Central memory CD8-positive, alpha-beta T cell (primary cell): ENCODE measurements at regions not wholly inside any gene's neighbourhood (a gene's known extent, or its start where the extent isn't known, plus 50 kb on each side); places are given as distances from the start of the nearest gene placed in this dataset.

Experiments used
- ATAC-seq: fragments of 150-1000 bp; cut with Tn5 transposase; replicated peaks from 2 replicates; pipeline ENCODE4 v1.10.0; 2022; ENCODE audit warnings: mild to moderate bottlenecking, moderate FRiP score, moderate number of reproducible peaks; ENCODE audit not compliant: poor library complexity, severe bottlenecking; ENCODE audit errors: extremely low read depth
- DNase-seq, 2 donors: peaks; one replicate each; pipeline ENCODE4 v3.0.0; 2021; ENCODE audit warnings: low spot score in 2 of 2
- H3K27ac Mint-ChIP-seq: one replicate; pipeline ENCODE4 v1.8.0; 2022; ENCODE audit warnings: low read depth, mild to moderate bottlenecking, moderate library complexity, mixed read lengths
- H3K27me3 Mint-ChIP-seq: one replicate; pipeline ENCODE4 v1.8.0; 2022; ENCODE audit warnings: mixed read lengths
- H3K36me3 Mint-ChIP-seq: one replicate; pipeline ENCODE4 v1.8.0; 2022; ENCODE audit warnings: mild to moderate bottlenecking, moderate library complexity, mixed read lengths; ENCODE audit not compliant: insufficient read depth
- H3K4me1 Mint-ChIP-seq: one replicate; pipeline ENCODE4 v1.8.0; 2022; ENCODE audit warnings: mixed read lengths
- H3K4me3 Mint-ChIP-seq: one replicate; pipeline ENCODE4 v1.8.0; 2022; ENCODE audit warnings: mild to moderate bottlenecking, moderate library complexity, mixed read lengths
- H3K9me3 Mint-ChIP-seq: one replicate; pipeline ENCODE4 v1.8.0; 2022; ENCODE audit warnings: mixed read lengths

DNA sequence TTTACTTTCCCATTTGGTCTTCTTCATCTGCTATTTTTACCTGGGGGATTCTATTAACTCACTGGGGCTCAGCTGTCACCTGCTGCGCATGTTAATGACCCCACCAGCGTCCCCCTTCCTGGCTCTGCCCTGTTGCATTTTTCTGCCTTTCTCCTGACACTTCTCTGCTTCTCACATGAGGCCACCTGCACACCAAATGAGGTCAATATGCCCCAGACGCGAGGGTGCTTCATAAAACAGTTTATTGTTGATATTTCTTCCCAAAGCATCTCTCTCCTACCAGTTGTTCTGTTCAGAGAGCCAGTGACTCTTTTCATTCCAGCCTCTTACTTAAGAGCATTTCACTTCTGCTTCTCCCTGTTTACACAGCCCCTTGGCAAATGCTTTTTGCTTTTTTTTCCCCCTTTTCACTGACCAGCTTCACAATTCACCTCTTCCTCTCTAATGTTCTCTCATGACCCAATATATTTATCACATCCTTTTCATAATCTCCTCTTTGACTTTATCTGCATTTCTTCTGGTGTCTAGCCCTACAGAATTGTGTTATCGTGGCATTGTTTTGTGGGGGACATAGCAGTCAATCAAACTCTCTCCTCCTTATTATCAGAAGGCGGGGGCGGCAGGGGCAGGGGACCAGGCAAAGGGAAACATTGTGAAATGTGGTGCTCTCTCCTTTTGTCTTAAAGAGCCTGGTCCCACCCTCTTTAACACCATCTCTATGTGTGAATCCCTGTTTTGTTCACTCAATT is 545.8 kb upstream of the CITED2 start:
- ATAC-seq (no peak), DNase-seq (no peak)
- Mint-ChIP-seq H3K4me3 (no peak overlapping the region), H3K36me3 (no peaks in the 10 kb centered on the region), H3K27ac (no peak overlapping the region), H3K27me3 (peaks cover 39% of the 10 kb centered on the region), H3K9me3 (no peaks in the 10 kb centered on the region), H3K4me1 (no peaks in the 10 kb centered on the region)

DNA sequence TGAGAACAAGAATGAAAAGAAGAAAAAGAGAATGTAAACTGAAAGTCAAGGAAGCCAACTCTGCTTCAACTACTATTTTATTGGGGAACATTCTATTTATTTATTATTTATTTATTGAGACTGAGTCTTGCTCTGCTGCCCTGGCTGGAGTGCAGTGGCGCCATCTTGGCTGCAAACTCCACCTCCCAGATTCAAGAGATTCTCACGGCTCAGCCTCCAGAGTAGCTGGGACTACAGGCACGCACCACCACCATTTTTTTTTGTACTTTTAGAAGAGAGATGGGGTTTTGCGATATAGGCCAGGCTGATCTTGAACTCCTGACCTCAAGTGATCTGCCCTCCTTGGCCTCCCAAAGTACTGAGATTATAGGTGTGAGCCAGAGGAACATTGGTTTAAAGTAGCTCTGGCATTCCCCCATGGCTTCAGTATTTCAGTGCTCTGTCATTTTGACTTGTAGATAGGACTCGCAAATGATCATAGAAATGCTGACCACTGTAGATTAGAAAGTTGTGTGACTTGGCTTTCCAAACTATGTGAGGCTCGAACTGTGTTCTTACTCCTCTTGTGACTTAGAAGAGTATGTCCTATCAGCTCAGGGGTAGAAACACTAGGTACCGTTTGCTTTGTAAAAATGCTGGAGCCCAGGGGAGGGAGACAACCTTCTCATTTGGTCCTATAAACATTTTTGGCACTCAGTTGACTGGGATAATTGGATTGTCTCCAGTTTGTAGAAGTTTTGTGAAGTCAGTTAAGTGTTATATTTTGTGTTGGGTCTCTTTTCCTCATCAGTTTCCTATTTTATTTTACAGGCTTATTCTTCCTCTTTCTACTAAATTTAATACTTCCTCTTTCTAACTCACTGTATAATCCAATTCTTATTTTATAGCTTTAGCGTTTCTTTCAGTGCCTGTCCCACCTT is 544.9 kb upstream of the CITED2 start:
- Mint-ChIP-seq H3K27me3 (peaks cover 34% of the 10 kb centered on the region), H3K9me3 (no peaks in the 10 kb centered on the region), H3K27ac (no peak overlapping the region), H3K36me3 (no peaks in the 10 kb centered on the region), H3K4me1 (no peaks in the 10 kb centered on the region), H3K4me3 (no peak overlapping the region)
- DNase-seq: no peak
- ATAC-seq: no peak

DNA sequence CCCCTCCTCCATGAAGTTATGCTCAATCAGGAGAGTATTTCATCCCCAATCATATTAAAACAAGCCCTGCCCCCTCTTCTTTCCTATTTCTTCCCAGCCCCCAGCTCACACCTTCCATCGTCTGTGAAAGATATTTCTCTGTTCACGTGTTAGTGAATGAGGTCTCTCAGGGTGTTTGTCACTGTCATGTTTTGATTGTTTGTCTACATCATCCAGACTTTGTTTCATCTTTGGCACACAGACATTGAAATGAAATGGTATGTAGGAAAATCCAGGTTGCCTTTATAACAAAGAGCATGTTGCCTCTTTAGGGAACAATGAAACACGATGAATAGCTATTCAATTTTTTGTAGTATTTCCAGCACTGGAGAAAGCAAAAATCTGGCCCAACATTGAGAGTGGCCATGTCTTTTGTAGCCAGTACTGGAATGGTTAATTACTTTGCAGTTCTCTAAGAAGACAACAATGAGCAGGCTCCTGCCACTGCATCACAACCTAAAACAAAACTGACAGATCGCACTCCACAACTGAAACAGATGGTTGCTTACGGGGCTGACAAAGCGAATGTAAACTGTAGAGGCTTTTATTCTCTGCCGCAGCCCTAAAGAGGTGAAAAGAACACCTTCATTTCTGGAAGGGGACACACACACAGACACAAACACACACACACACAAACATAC is 543.6 kb upstream of the CITED2 start:
- Mint-ChIP-seq H3K4me3 (no peak overlapping the region), H3K27ac (no peak overlapping the region), H3K36me3 (no peaks in the 10 kb centered on the region), H3K4me1 (no peaks in the 10 kb centered on the region), H3K9me3 (no peaks in the 10 kb centered on the region), H3K27me3 (peaks cover 34% of the 10 kb centered on the region)
- ATAC-seq (no peak), DNase-seq (no peak)

DNA sequence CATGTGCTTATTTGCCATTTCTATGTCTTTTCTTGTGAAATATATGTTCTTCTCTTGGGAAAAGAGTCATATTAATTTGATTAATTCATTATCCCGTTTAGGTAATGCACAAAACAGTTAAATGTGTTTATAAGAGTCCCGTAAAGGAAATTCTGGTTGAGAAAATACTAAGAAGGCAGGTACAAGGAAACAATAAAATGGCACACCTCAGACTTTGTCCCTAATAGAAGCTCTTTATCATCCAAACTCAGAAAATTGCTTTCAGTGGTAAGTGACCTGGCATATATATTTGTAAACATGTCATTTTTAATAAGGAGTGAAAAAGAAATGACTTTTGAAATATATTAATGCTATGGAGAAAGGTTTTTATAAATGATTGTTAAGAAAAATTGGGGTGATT is 540.5 kb upstream of the CITED2 start:
- DNase-seq (no peak), ATAC-seq (no peak)
- Mint-ChIP-seq H3K4me3 (no peak overlapping the region), H3K9me3 (no peaks in the 10 kb centered on the region), H3K36me3 (no peaks in the 10 kb centered on the region), H3K27me3 (peaks cover 22% of the 10 kb centered on the region), H3K4me1 (no peaks in the 10 kb centered on the region), H3K27ac (no peak overlapping the region)

DNA sequence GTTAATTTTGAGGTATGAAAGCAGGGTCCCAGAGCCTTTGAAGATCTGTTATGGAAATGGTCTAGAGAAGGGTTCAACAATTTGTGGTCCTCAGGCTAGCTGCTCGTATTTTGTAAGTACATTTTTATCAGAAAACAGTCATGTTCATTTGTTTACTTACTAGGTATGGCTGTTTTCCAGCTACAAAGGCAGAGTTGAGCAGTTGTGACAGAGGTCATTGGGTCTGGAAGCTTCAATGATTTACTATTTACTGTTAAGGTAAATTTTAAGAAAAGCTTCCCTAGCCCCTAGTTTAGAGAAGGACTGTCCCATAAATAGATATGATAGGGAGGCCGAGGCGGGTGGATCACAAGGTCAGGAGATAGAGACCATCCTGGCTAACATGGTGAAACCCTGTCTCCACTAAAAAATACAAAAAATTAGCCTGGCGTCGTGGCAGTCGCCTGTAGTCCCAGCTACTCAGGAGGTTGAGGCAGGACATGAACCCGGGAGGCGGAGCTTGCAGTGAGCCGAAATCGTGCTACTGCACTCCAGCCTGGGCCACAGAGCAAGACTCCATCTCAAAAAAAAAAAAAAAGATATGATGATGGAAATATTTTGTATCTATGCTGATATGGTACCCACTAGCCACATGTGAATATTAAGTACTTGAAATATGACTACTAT is 538.4 kb upstream of the CITED2 start:
- no peaks in the 10 kb centered on the region for H3K9me3 Mint-ChIP-seq
- H3K36me3 Mint-ChIP-seq: peaks cover 2% of the 10 kb centered on the region
- no peak for ATAC-seq
- no peak overlapping the region for H3K4me3 Mint-ChIP-seq
- peaks cover 15% of the 10 kb centered on the region for H3K27me3 Mint-ChIP-seq
- no peaks in the 10 kb centered on the region for H3K4me1 Mint-ChIP-seq
- DNase-seq: no peak
- no peak overlapping the region for H3K27ac Mint-ChIP-seq

DNA sequence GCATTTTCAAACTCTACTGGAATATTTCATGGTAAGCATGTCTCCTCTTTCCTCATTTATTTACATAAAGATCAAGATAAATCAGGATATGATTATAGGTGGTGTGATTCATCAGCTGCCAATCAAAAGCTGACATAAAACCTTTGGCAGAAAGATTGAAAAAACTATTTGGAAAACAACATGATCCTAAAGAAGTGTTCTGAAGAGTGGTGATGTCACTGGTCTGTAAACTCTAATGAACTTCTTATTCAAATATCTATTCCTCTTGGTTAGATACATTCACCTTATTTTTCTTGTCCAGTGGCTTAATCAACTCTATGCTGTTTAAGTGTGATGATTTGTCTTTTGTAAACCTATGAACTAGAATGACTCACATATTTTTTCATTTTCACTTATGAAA is 535.5 kb upstream of the CITED2 start:
- H3K4me1 Mint-ChIP-seq: no peaks in the 10 kb centered on the region
- H3K9me3 Mint-ChIP-seq: no peaks in the 10 kb centered on the region
- no peak overlapping the region for H3K27ac Mint-ChIP-seq
- peaks cover 12% of the 10 kb centered on the region for H3K27me3 Mint-ChIP-seq
- no peak overlapping the region for H3K4me3 Mint-ChIP-seq
- DNase-seq (no peak), ATAC-seq (no peak)
- H3K36me3 Mint-ChIP-seq: peaks cover 2% of the 10 kb centered on the region

DNA sequence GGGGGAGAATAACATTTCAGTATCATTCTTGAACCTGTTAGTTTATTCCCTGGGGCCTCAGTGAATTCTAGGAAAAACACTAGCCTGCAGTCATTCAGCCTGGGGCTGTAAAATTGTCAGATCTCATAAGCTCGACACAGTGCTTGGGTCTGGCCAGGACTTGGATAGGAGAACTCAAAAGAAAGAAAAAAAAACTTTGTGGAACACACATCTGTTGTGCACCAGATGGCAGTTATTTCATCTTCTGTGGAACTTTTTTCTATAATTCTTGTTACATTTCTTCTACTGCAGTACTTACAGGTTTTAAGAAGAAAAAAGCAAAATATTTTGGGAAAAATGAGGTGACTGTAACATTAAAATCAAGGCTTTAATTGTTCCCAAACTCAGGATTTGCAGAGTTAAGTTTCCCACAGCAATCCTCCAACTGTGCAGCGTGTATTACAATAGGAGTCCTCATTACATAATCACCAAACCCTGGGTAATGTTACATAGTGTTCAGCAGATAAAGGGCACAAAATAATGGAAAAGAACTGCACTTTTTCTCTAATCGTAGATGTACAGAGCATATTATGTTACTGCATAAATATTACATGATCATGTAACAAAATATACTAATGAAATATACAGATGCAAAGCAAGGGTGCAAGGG is 531.1 kb upstream of the CITED2 start:
- no peaks in the 10 kb centered on the region for H3K9me3 Mint-ChIP-seq
- ATAC-seq: no peak

DNA sequence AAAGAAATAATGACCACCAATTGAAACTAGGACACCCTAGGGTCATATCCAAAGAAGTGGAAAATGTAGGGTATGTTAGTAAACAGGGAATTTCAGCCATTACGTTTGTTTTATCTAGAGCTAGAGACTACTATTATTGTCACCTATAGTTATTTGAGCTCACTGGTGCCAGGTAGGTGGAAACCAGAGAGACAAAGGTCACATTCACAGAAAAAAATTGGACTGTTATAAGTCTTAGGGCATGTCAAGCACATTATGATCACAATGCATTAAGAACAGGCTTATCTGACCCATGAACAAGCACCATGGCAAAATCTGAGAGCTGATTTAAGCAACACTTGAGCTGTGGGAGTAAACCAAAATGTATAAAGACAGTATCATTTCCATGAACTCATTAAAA is 530.1 kb upstream of the CITED2 start:
- H3K9me3 Mint-ChIP-seq: no peaks in the 10 kb centered on the region
- no peak for DNase-seq
- H3K4me3 Mint-ChIP-seq: no peak overlapping the region
- H3K27me3 Mint-ChIP-seq: peaks cover 14% of the 10 kb centered on the region
- H3K36me3 Mint-ChIP-seq: no peaks in the 10 kb centered on the region
- no peak overlapping the region for H3K27ac Mint-ChIP-seq
- ATAC-seq: no peak
- H3K4me1 Mint-ChIP-seq: no peaks in the 10 kb centered on the region

More for the DNA sequence above, 531.1 kb upstream of the CITED2 start:
- no peak for DNase-seq
- no peaks in the 10 kb centered on the region for H3K4me1 Mint-ChIP-seq
- no peak overlapping the region for H3K4me3 Mint-ChIP-seq
- peaks cover 2% of the 10 kb centered on the region for H3K36me3 Mint-ChIP-seq
- H3K27ac Mint-ChIP-seq: no peak overlapping the region
- peaks cover 11% of the 10 kb centered on the region for H3K27me3 Mint-ChIP-seq

DNA sequence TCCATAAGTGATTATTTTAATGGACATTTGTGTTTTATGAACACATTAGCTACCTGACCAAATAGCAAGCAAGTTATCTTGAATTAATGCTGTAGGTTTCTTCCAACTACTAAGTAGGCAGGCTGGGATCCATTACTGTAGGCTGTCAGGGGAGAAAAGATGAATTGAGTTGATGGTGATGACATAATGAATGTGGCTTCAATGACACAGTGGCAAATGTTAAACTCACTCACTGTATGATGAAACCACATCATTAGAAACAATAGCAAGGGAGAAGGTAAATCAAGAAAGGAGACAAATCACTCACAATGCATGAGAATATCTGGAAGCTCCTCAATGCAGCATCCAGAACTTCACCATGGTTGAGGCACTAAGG is 529.7 kb upstream of the CITED2 start:
- peaks cover 18% of the 10 kb centered on the region for H3K27me3 Mint-ChIP-seq
- H3K4me3 Mint-ChIP-seq: no peak overlapping the region
- no peaks in the 10 kb centered on the region for H3K4me1 Mint-ChIP-seq
- no peaks in the 10 kb centered on the region for H3K9me3 Mint-ChIP-seq
- H3K27ac Mint-ChIP-seq: no peak overlapping the region
- H3K36me3 Mint-ChIP-seq: no peaks in the 10 kb centered on the region
- no peak for ATAC-seq
- DNase-seq: no peak

DNA sequence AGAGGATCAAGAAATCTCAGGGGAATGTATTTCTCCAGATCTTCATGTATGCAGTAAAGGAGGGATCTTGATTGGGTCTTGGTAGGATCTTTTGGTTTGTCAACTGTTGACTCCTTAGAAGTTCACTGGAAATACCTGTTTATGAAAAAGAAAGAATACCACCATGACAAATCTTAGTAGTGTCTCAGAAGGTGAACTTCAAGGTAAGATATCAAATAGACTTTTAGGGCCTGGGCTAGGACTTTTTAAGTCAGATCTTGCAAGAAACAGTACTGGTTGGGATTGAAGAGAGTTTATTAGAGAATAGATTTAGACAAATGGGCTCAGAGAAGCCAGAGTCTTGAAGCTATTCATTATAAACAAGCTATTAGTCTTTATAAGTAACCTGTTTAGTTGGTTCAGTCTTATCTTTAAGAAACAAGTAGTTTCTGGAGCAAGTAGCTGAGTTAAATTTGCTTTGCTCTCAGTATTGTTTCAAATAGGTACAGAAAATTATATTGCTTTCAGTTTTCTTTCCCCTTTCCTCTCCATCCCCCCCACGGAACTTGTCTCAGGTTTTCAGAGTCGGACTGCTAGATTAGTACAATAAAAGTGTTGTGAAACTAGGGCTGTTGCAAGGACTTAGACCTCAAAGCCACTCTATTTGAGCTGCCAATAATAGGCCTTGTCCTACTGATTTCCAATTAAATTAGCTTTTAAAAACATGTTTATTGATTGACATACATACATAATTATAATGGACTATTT is 529.1 kb upstream of the CITED2 start:
- Mint-ChIP-seq H3K4me1 (no peaks in the 10 kb centered on the region), H3K27me3 (peaks cover 20% of the 10 kb centered on the region), H3K4me3 (no peak overlapping the region), H3K27ac (no peak overlapping the region), H3K36me3 (no peaks in the 10 kb centered on the region), H3K9me3 (no peaks in the 10 kb centered on the region)
- ATAC-seq (no peak), DNase-seq (no peak)

DNA sequence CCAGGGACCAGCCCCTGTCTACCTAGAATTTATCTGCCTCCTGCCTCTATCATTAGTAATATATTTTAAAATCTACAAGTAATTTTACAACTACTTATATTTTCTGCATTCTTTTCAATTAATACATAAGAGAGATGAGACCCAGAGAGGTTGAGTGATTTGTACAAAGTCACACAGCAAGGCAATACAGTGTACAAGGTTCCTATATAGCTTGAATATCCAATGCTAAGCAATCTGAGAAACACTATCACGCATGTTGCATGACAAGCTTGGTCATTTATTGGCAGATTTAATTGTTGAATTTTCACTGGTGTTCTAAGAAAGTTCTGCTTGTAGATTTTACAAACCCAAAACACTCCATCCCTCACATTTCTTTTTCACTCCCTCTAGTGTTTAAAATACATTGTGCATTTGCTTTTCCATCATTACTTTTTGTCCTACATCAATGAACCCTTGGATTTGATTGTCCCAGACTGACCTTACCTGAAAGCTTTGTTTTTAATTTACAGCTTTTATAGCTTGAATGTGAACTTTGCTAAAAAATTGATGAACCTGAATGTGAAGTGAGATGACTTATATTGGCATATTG is 520.9 kb upstream of the CITED2 start:
- no peak overlapping the region for H3K27ac Mint-ChIP-seq
- no peaks in the 10 kb centered on the region for H3K9me3 Mint-ChIP-seq
- H3K36me3 Mint-ChIP-seq: no peaks in the 10 kb centered on the region
- no peak overlapping the region for H3K4me3 Mint-ChIP-seq
- H3K4me1 Mint-ChIP-seq: no peaks in the 10 kb centered on the region
- H3K27me3 Mint-ChIP-seq: peaks cover 22% of the 10 kb centered on the region
- DNase-seq (no peak), ATAC-seq (no peak)
